ENCODE measurements at regions not wholly inside any gene's neighbourhood (a gene's known extent, or its start where the extent isn't known, plus 50 kb on each side); places are given as distances from the start of the nearest gene placed in this dataset.

GRCh38 chr12:124142395-124143035, 152.4 kb upstream of the RFLNA start:
- TF ChIP-seq CTCF (CRISPR knock-in tag; IDR thresholded peaks at IDR 0.05), result no peak
- TF ChIP-seq GTF2F1 (IDR thresholded peaks at IDR 0.05; ENCODE audit: low read length), result no peak
- TF ChIP-seq ZNF749 (CRISPR knock-in tag; IDR thresholded peaks at IDR 0.05; ENCODE audit: borderline replicate concordance), result no peak
- TF ChIP-seq ZNF292 (CRISPR knock-in tag; IDR thresholded peaks at IDR 0.05; ENCODE audit: borderline replicate concordance, low read depth), result no peak
- no peak for TF ChIP-seq ZNF232 (CRISPR knock-in tag; IDR thresholded peaks at IDR 0.05; ENCODE audit: borderline replicate concordance)
- TF ChIP-seq NR2C2 (CRISPR knock-in tag; IDR thresholded peaks at IDR 0.05; ENCODE audit: borderline replicate concordance), result no peak
